GM21360 (cell line): ENCODE measurements at regions not wholly inside any gene's neighbourhood (a gene's known extent, or its start where the extent isn't known, plus 50 kb on each side); places are given as distances from the start of the nearest gene placed in this dataset.
"Not testable (repeated sequence)": the region's sequence is repeated elsewhere in the genome, so short reads cannot be mapped to it uniquely, and the experiment has no call there.

Experiments
- ATAC-seq: cut with Tn5 transposase; IDR thresholded peaks from one replicate; pipeline ENCODE4 v1.9.1; 2021; ENCODE audit warnings: mild to moderate bottlenecking, moderate library complexity; ENCODE audit not compliant: unreplicated experiment

- ATAC-seq, result no peak
Measured at GRCh38 chr2:34176693-34177092, 577.6 kb upstream of the FAM98A start.

GRCh38 chr2:34174506-34174905 lies 575.4 kb upstream of the FAM98A start:
- no peak for ATAC-seq

GRCh38 chr2:34162231-34162630 lies 563.1 kb upstream of the FAM98A start:
- ATAC-seq, result no peak

GRCh38 chr2:34161549-34161948 lies 562.5 kb upstream of the FAM98A start:
- no peak for ATAC-seq

GRCh38 chr2:34159901-34160300 lies 560.8 kb upstream of the FAM98A start:
- ATAC-seq, result no peak

GRCh38 chr2:34153484-34153883 lies 554.4 kb upstream of the FAM98A start:
- ATAC-seq, result no peak

- ATAC-seq, result no peak
Measured at GRCh38 chr2:34147780-34148179, 548.7 kb upstream of the FAM98A start.

GRCh38 chr2:34143149-34143548 lies 544.0 kb upstream of the FAM98A start:
- no peak for ATAC-seq

GRCh38 chr2:34142531-34143008 lies 543.5 kb upstream of the FAM98A start:
- ATAC-seq, result not testable (repeated sequence)

GRCh38 chr2:34133065-34133464 lies 534.0 kb upstream of the FAM98A start:
- not testable (repeated sequence) for ATAC-seq

- ATAC-seq, result no peak
Measured at GRCh38 chr2:34126279-34126678, 527.2 kb upstream of the FAM98A start.

- no peak for ATAC-seq
Measured at GRCh38 chr2:34123996-34124785, 525.1 kb upstream of the FAM98A start.

- ATAC-seq, result no peak
Measured at GRCh38 chr2:34121076-34121475, 522.0 kb upstream of the FAM98A start.

GRCh38 chr2:34115076-34115475 lies 516.0 kb upstream of the FAM98A start:
- ATAC-seq, result no peak

GRCh38 chr2:34112161-34112560 lies 513.1 kb upstream of the FAM98A start:
- no peak for ATAC-seq

- no peak for ATAC-seq
Measured at GRCh38 chr2:34110392-34110791, 511.3 kb upstream of the FAM98A start.

- ATAC-seq, result no peak
Measured at GRCh38 chr2:34107811-34108210, 508.7 kb upstream of the FAM98A start.

GRCh38 chr2:34105006-34105767 lies 506.1 kb upstream of the FAM98A start:
- ATAC-seq, result no peak

- ATAC-seq, result no peak
Measured at GRCh38 chr2:34104601-34105000, 505.5 kb upstream of the FAM98A start.

- no peak for ATAC-seq
Measured at GRCh38 chr2:34103437-34103836, 504.3 kb upstream of the FAM98A start.

GRCh38 chr2:34102339-34102738 lies 503.2 kb upstream of the FAM98A start:
- ATAC-seq, result no peak

GRCh38 chr2:34099377-34099776 lies 500.3 kb upstream of the FAM98A start:
- ATAC-seq, result no peak
